Tibial nerve (tissue), 3 donors: ENCODE measurements at regions not wholly inside any gene's neighbourhood (a gene's known extent, or its start where the extent isn't known, plus 50 kb on each side); places are given as distances from the start of the nearest gene placed in this dataset.

Experiments used
- POLR2A ChIP-seq, 2 donors: fragments of 450-650 bp; IDR thresholded peaks; one replicate each; pipeline ENCODE4 v1.6.1; 2017; ENCODE audit warnings: antibody characterized with exemption in 2 of 2, mild to moderate bottlenecking in 2 of 2, moderate library complexity in 2 of 2
- TF ChIP-seq, protein P1 (sequence below), 5 experiments: fragments of 200-600 bp in 3 of 5; fragments of 450-650 bp in 2 of 5; sonication (generic) in 3 of 5; IDR thresholded peaks; one replicate each; pipeline ENCODE4 v1.5.1; 2016 to 2019; ENCODE audit warnings: antibody characterized with exemption in 5 of 5, mild to moderate bottlenecking in 3 of 5, moderate library complexity in 2 of 5

DNA sequence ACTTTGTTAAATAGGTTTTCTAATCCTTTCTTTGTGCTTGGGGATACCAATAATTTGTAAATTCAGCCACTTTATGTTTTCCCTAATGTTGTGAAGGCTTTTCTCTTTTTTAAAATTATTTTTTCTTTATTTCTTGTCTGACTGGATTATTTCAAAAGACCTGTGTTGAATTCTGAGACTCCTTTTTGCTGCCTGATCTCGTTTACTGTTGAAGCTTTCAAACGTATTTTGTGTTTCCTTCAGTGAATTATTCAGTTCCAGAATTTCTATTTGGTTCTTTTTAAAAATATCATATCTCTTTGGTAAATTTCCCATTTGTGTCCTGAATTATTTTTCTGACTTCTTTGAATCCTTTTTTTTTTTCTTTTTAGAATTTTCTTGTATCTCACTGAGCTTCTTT lies 241.6 kb downstream of the LRIG3 start:
- TF ChIP-seq, protein P1, sequence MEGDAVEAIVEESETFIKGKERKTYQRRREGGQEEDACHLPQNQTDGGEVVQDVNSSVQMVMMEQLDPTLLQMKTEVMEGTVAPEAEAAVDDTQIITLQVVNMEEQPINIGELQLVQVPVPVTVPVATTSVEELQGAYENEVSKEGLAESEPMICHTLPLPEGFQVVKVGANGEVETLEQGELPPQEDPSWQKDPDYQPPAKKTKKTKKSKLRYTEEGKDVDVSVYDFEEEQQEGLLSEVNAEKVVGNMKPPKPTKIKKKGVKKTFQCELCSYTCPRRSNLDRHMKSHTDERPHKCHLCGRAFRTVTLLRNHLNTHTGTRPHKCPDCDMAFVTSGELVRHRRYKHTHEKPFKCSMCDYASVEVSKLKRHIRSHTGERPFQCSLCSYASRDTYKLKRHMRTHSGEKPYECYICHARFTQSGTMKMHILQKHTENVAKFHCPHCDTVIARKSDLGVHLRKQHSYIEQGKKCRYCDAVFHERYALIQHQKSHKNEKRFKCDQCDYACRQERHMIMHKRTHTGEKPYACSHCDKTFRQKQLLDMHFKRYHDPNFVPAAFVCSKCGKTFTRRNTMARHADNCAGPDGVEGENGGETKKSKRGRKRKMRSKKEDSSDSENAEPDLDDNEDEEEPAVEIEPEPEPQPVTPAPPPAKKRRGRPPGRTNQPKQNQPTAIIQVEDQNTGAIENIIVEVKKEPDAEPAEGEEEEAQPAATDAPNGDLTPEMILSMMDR (IDR thresholded peaks at IDR 0.05): no peak
- TF ChIP-seq POLR2A (IDR thresholded peaks at IDR 0.05): no peak
